ENCODE measurements at regions not wholly inside any gene's neighbourhood (a gene's known extent, or its start where the extent isn't known, plus 50 kb on each side); places are given as distances from the start of the nearest gene placed in this dataset.

GRCh38 chr2:153109793-153110192 is 368.8 kb downstream of the RPRM start:
- intact Hi-C loops (cut with micrococcal nuclease) = no loop called here
- DNase-seq = no peak
- Histone ChIP-seq H3K4me1 (ENCODE audit: control insufficient read depth in 2 of 2, insufficient read depth in 2 of 2, low read length in 2 of 2) (no peaks in the 10 kb centered on the region), H3K36me3 (replicated peaks in 1 of 2; ENCODE audit: control extremely low read depth in 1 of 2, control insufficient read depth in 1 of 2, extremely low read depth in 1 of 2, insufficient read depth in 2 of 2, low read length in 1 of 2) (no peaks in the 10 kb centered on the region), H2AFZ (ENCODE audit: insufficient read depth, low read depth, low read length, poor library complexity, severe bottlenecking) (no peak overlapping the region), H3K4me2 (replicated peaks; ENCODE audit: low read depth, low read length, poor library complexity, severe bottlenecking) (no peak overlapping the region), H3K27me3 (replicated peaks in 1 of 4; ENCODE audit: control extremely low read depth in 1 of 4, control insufficient read depth in 3 of 4, insufficient read depth in 4 of 4, low read length in 3 of 4) (no peaks in the 10 kb centered on the region), H3K27ac (ENCODE audit: low read length in 2 of 2) (no peak overlapping the region), H3K79me2 (ENCODE audit: control insufficient read depth, insufficient read depth, low read length) (no peaks in the 10 kb centered on the region), H3K9ac (ENCODE audit: low read length) (no peak overlapping the region), H3K9me3 (ENCODE audit: control extremely low read depth in 1 of 3, control insufficient read depth in 2 of 3, insufficient read depth in 1 of 3, low read length in 2 of 3) (no peaks in the 10 kb centered on the region), H3K4me3 (ENCODE audit: control extremely low read depth in 1 of 5, extremely low read depth in 1 of 5, insufficient read depth in 1 of 5, low read depth in 2 of 5, low read length in 4 of 5) (no peak overlapping the region), H4K20me1 (ENCODE audit: control insufficient read depth, insufficient read depth, low read length, poor library complexity, severe bottlenecking) (no peaks in the 10 kb centered on the region)
- no peaks in the 10 kb centered on the region for H3K4me1 Mint-ChIP-seq
- TF ChIP-seq EZH2 (IDR thresholded peaks at IDR 0.05; ENCODE audit: borderline replicate concordance, insufficient read depth, low read depth, low read length, poor library complexity, severe bottlenecking) (no peak), CTCF (IDR thresholded peaks at IDR 0.05) (no peak)
- ChIA-PET POLR2A (no interaction called here), CTCF (no interaction called here)
- no peaks in the 10 kb centered on the region for H3K27me3 Mint-ChIP-seq
- no peaks in the 10 kb centered on the region for H3K9me3 Mint-ChIP-seq (ENCODE audit: insufficient read depth)
- no peak overlapping the region for H3K27ac Mint-ChIP-seq
- no peak overlapping the region for H3K4me3 Mint-ChIP-seq
- WGBS (ENCODE audit: insufficient coverage) = no CpG with 5 or more reads among the region's 3 CpGs
- no peak for ATAC-seq (ENCODE audit: low read depth)

DNA sequence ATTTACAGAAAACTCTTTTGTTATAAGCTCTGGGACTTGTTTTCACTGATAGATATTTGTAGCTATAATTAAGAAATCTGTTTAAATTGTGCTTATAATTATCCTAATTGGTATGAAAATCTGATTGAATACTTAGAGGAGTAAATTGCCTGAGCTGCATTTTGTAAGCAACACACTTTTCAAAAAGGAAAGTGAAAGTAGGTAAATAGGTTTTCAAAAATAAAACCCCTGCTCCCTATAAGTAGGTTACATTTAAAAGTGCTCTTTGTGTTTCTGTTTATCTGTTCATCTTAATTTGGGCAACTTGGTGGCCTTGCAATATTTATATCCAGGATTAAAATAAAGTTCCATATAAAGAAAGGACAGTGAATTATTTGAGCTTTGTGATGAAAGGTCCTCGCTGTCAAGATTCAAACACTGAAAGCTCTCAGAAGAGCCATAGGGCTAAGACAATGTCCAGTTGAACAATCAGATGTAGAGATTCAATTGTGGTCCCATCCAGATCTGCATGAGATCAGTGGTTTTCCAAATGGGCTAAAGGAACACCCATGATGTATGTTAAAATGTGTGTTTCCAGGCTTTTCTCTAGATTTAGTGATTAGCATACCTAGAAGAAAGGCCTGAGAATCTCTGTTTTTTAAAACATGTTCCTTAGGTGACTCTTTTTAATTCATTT is 371.6 kb downstream of the RPRM start:
- intact Hi-C loops (cut with micrococcal nuclease) = no loop called here
- ATAC-seq (ENCODE audit: low read depth) (no peak), DNase-seq (no peak)
- no peaks in the 10 kb centered on the region for H3K4me1 Mint-ChIP-seq
- WGBS (ENCODE audit: insufficient coverage) = 100% methylated on average over 1 of the region's 1 CpG
- Histone ChIP-seq H4K20me1 (ENCODE audit: control insufficient read depth, insufficient read depth, low read length, poor library complexity, severe bottlenecking) (no peaks in the 10 kb centered on the region), H2AFZ (ENCODE audit: insufficient read depth, low read depth, low read length, poor library complexity, severe bottlenecking) (no peak overlapping the region), H3K9ac (ENCODE audit: low read length) (no peak overlapping the region), H3K4me3 (ENCODE audit: control extremely low read depth in 1 of 5, extremely low read depth in 1 of 5, insufficient read depth in 1 of 5, low read depth in 2 of 5, low read length in 4 of 5) (no peak overlapping the region), H3K79me2 (ENCODE audit: control insufficient read depth, insufficient read depth, low read length) (no peaks in the 10 kb centered on the region), H3K27me3 (replicated peaks in 1 of 4; ENCODE audit: control extremely low read depth in 1 of 4, control insufficient read depth in 3 of 4, insufficient read depth in 4 of 4, low read length in 3 of 4) (no peaks in the 10 kb centered on the region), H3K27ac (ENCODE audit: low read length in 2 of 2) (no peak overlapping the region), H3K4me1 (ENCODE audit: control insufficient read depth in 2 of 2, insufficient read depth in 2 of 2, low read length in 2 of 2) (no peaks in the 10 kb centered on the region), H3K9me3 (ENCODE audit: control extremely low read depth in 1 of 3, control insufficient read depth in 2 of 3, insufficient read depth in 1 of 3, low read length in 2 of 3) (no peaks in the 10 kb centered on the region), H3K36me3 (replicated peaks in 1 of 2; ENCODE audit: control extremely low read depth in 1 of 2, control insufficient read depth in 1 of 2, extremely low read depth in 1 of 2, insufficient read depth in 2 of 2, low read length in 1 of 2) (no peaks in the 10 kb centered on the region), H3K4me2 (replicated peaks; ENCODE audit: low read depth, low read length, poor library complexity, severe bottlenecking) (no peak overlapping the region)
- no peak overlapping the region for H3K4me3 Mint-ChIP-seq
- H3K27me3 Mint-ChIP-seq = no peaks in the 10 kb centered on the region
- no peaks in the 10 kb centered on the region for H3K9me3 Mint-ChIP-seq (ENCODE audit: insufficient read depth)
- no peak overlapping the region for H3K27ac Mint-ChIP-seq
- TF ChIP-seq CTCF (IDR thresholded peaks at IDR 0.05) (no peak), EZH2 (IDR thresholded peaks at IDR 0.05; ENCODE audit: borderline replicate concordance, insufficient read depth, low read depth, low read length, poor library complexity, severe bottlenecking) (no peak)
- CTCF ChIA-PET = no interaction called here
- POLR2A ChIA-PET = no interaction called here
